SK-MEL-5 (cell line): ENCODE measurements at regions not wholly inside any gene's neighbourhood (a gene's known extent, or its start where the extent isn't known, plus 50 kb on each side); places are given as distances from the start of the nearest gene placed in this dataset.

ENCODE experiments used
- DNase-seq: peaks from one replicate; pipeline ENCODE4 v3.0.0-alpha.2; 2016; ENCODE audit warnings: low read depth, low spot score
- in situ Hi-C: cut with HindIII; loops from 2 replicates; pipeline ENCODE4 v1.10.0; 2016; ENCODE audit warnings: low sequenced_read_pairs, high pct_unique_total_duplicates, low pct_unique_long_range_greater_than_20kb

- in situ Hi-C loops = no loop called here
These were observed 134.4 kb downstream of the MAF start for GRCh38 chr16:79466111-79466510.

GRCh38 chr16:79463841-79464240, 136.7 kb downstream of the MAF start:
- in situ Hi-C loops = no loop called here
- DNase-seq = no peak

More at GRCh38 chr16:79466111-79466510, 134.4 kb downstream of the MAF start:
- DNase-seq = no peak

GRCh38 chr16:79456036-79456435, 144.5 kb downstream of the MAF start:
- no peak for DNase-seq
- in situ Hi-C loops = no loop called here

- in situ Hi-C loops = no loop called here
- DNase-seq = no peak
These were observed 147.9 kb downstream of the MAF start for GRCh38 chr16:79452671-79453070.

DNA sequence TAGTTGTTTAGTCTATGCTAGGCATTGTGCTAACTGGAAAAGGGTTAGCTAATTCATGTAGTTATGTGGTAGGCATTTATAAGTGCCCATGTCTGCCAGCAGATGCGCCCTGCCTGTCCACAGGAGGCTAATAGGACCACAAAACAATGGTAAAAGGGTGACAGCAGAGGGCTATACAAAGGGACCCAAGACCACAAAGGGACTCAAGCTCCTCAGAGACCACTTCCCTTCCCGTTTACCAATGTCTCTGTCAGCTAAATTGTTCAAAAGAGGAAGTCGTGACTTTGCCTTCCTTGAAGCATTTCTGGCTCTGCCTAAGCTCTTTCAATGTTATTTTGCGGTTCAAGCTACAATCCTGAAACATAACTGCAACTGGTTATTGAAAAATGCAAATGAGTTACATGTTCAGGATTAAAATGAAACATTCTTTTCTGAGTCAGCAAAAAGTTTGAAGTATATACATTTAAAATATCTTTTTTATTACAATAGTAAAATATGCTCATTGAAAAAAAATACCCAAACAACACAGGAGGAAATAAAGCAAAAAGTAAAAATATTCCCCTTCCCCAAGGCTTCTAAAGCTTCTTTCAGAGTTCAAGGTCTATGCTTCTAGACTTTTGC, 149.2 kb downstream of the MAF start:
- in situ Hi-C loops = no loop called here
- DNase-seq = no peak

DNA sequence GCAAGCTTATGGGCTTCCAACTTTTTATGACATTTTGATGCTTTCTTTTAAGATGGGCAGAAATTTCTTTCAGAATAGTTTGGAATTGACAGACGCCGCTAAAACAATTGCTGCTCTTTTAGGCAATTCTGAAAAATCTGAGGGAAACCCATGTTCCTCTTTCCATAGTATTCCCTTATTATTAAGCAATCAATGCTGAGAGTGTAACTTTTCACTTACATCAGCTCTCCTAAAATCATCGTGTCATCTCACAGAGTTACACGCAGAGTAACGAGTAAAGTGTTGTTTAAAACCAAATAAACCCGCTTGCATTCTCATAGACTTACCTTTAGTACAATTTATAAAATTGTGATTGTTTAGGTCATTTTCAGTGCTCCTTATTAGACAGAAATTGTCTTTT, 150.6 kb downstream of the MAF start:
- no peak for DNase-seq
- in situ Hi-C loops = no loop called here

DNA sequence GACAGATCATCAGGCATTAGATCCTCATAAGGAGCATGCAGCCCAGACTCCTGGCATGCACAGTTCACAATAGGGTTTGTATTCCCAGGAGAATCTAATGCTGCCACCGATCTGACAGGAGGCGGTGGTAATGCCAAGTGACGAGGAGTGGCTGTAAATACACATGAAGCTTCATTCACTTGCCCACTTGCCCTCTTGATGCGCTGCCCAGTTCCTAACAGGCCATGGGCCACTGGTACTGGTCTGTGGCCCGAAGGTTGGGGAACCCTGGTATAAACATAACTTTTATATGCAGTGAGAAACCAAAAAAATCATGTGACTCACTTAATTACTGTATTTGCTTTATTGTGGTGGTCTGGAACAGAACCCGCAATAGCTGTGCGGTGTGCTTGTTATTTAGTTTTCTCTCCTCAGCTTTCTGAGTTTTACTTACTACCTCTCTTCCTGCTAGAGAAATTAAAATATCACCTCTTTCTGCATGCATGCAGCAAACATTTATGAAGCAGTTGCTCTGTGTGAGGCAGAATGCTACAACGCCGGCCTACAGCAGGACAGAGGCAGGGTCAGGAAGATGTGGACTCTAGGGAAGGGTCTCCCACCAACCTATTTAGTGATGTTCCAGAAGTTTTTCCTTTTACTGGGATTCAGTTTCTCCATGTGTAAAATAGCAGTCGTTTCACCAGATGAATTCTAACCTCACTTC, 151.3 kb downstream of the MAF start:
- DNase-seq = no peak
- in situ Hi-C loops = no loop called here

- in situ Hi-C loops = no loop called here
- DNase-seq = no peak
These were observed 156.0 kb downstream of the MAF start for GRCh38 chr16:79444572-79444971.

DNA sequence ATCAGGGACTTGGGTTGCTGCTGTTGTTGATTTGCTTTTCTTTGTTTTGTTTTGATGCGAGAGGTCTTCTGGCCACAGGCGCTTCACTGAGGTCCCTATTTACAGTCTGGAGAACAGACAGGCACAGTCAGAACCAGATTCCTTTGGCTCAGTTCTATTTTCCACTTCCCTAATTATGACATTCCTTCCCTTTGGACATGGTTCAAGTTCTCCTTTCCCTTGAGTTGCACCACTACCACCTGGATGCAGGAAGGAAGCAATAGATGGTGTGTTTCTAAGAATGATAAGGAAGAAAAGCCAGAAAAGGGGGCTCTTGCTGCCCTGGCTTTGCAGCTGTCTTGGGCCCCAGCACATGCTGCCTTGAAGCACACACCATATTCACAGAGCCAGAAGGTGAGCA, 160.6 kb downstream of the MAF start:
- in situ Hi-C loops = no loop called here
- DNase-seq = no peak

- peak; percentile 33 for DNase-seq
- in situ Hi-C loops = no loop called here
These were observed 162.5 kb downstream of the MAF start for GRCh38 chr16:79437764-79438751.

GRCh38 chr16:79436885-79437284, 163.7 kb downstream of the MAF start:
- no peak for DNase-seq
- in situ Hi-C loops = no loop called here

- in situ Hi-C loops = no loop called here
- no peak for DNase-seq
These were observed 165.8 kb downstream of the MAF start for GRCh38 chr16:79434771-79435170.

DNA sequence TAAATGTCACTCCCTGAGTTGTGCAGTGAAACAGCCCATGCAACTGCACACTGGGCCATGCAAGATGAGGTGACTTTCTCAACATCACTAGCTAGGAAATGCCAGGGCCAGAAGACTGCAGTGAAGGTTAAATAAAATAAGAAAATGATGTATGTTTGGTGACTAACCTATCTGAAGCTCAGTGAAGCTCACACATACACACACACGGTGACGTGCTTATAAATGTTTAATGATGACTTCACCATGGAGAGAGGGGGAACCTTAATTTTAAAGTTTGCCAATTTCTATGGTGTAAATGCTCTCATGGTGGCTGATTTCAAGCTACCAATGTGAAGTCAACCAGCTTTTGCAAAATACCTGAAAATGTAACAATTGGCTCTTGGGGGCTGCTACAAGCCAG, 166.4 kb downstream of the MAF start:
- in situ Hi-C loops = no loop called here
- no peak for DNase-seq

DNA sequence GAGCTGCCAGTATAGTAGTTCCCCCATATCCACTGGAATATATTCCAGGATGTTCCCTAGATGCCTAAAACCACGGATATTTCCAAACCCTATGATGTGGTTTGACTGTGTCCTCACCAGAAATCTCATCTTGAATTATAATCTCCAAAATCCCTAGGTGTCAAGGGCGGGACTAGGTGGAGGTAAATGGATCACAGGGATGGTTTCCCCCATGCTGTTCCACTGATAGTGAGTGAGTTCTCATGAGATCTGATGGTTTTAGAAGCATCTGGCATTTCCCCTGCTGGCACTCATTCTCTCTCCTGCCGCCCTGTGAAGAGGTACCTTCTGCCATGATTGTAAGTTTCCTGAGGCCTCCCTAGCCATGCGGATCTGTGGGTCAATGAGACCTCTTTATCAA, 168.6 kb downstream of the MAF start:
- in situ Hi-C loops = no loop called here
- no peak for DNase-seq

GRCh38 chr16:79430191-79430678, 170.3 kb downstream of the MAF start:
- in situ Hi-C loops = no loop called here
- no peak for DNase-seq

DNA sequence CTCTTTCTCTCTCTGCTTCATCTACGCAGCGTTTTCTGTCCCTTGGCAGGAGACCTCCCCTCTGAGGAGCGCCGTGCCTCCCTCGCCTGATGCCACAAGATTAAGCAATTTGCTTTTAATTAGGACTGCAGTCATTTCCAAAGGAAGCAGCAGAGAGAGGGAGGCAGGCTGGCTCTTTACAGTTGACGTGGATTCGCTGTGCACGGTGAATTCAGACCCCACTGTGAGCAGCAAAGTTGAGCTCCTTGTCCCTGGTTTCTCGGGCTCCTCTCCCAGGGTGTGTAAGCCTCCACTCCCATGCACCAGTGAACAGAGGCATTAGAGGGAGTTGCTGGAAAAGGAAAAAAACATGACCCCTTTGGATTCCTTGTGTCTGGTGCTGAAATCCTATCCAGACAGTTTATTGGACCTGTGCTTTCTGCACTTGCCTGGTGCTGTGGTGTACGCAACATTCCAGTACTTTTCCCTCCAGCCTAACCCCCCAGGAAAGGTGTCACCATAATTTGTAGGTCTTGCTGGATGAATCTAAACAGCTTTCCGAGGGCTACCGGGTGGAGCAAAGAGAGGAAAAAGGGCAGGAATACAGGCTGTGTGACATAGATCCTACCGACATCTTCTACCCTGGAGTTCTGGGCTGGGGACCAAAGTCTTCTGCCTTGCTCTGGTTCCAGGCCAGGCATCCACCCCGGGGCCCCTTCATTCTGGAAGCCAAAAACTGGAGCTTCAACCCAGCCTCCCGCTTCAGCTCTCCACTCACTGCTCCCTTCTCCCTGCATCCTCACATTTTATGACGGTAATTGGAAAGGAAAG, 171.0 kb downstream of the MAF start:
- no peak for DNase-seq
- in situ Hi-C loops = no loop called here

DNA sequence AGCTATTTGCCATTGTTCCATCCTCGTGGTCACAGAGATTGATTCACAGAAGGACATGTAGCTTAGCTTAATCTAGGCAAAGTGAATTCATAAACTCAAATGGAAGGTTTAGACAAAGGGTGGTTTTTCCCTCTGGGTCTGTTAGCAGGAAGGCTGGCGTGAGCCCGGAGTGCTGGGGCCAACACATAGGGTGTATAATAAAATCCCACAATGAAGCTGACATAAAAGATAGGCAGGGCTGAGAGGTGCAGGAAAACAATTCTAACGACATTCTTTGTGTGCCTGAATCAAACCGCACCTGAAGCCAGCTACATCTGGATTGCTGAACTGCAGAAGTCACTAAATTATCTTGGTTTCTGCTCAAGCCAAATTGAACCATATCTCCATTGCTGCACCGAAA, 173.9 kb downstream of the MAF start:
- in situ Hi-C loops = no loop called here
- no peak for DNase-seq

- in situ Hi-C loops = no loop called here
- no peak for DNase-seq
These were observed 178.5 kb downstream of the MAF start for GRCh38 chr16:79422064-79422463.
